H1 (cell line): ENCODE measurements at regions not wholly inside any gene's neighbourhood (a gene's known extent, or its start where the extent isn't known, plus 50 kb on each side); places are given as distances from the start of the nearest gene placed in this dataset.

Experiments used
- CTCF ChIA-PET: fragments of 300-600 bp; sonication (Branson Sonifier 250); formaldehyde crosslinking; loops from one replicate; lab custom pipeline; 2021; ENCODE audit not compliant: partially characterized antibody; lab: Charles Lee
- POLR2A ChIA-PET: fragments of 300-600 bp; sonication (Branson Sonifier 250); formaldehyde crosslinking; loops from one replicate; lab custom pipeline; 2021; ENCODE audit warnings: inconsistent platforms; ENCODE audit not compliant: partially characterized antibody; lab: Charles Lee
- DNase-seq, 2 experiments: peaks; one replicate each; pipeline versions ENCODE4 v3.0.0 to v3.0.0-alpha.2; 2010 to 2022; ENCODE audit warnings: low spot score in 2 of 2, low read depth in 1 of 2, mixed read lengths in 1 of 2
- FAIRE-seq: peaks from 2 replicates; lab custom pipeline; 2011; peaks lifted over from hg19 to GRCh38; lab: Jason Lieb, UNC
- H2AFZ ChIP-seq: 2 replicates; pipeline ENCODE4 v1.8.1; 2012; ENCODE audit warnings: low read length, inconsistent platforms
- H2AK5ac ChIP-seq: 2 replicates; pipeline ENCODE4 v1.6.1; 2013; ENCODE audit warnings: low read depth, low read length
- H2BK120ac ChIP-seq: replicated peaks from 2 replicates; pipeline ENCODE3; 2013; ENCODE audit warnings: low read depth, low read length, inconsistent platforms
- H2BK12ac ChIP-seq: 2 replicates; pipeline ENCODE4 v1.6.1; 2013; ENCODE audit warnings: low read depth, low read length
- H2BK15ac ChIP-seq: 2 replicates; pipeline ENCODE4 v1.6.1; 2013; ENCODE audit warnings: low read length
- H2BK20ac ChIP-seq: 2 replicates; pipeline ENCODE4 v1.6.1; 2013; ENCODE audit warnings: low read length
- H2BK5ac ChIP-seq: 2 replicates; pipeline ENCODE4 v1.6.1; 2013; ENCODE audit warnings: low read depth, low read length
- H3K14ac ChIP-seq: 2 replicates; pipeline ENCODE4 v1.6.1; 2013; ENCODE audit warnings: inconsistent platforms; ENCODE audit not compliant: insufficient read length
- H3K18ac ChIP-seq: 2 replicates; pipeline ENCODE4 v1.6.1; 2013; ENCODE audit warnings: low read length; ENCODE audit errors: extremely low read depth
- H3K23ac ChIP-seq: 2 replicates; pipeline ENCODE4 v1.6.1; 2013; ENCODE audit warnings: inconsistent platforms; ENCODE audit not compliant: insufficient read length
- H3K23me2 ChIP-seq: 2 replicates; pipeline ENCODE4 v1.6.1; 2013; ENCODE audit warnings: low read depth, low read length
- H3K27ac ChIP-seq: 2 replicates; pipeline ENCODE4 v1.6.1; 2011; ENCODE audit warnings: low read depth, low read length, inconsistent platforms
- H3K27me3 ChIP-seq, 4 experiments: replicated peaks in 1 of 4; 1 replicate in 1 of 4; 2 replicates in 3 of 4; pipeline versions ENCODE4 v1.6.1 to v1.8.1; 2011 to 2013; ENCODE audit warnings: low read length in 3 of 4, mild to moderate bottlenecking in 3 of 4, inconsistent platforms in 2 of 4, mixed read lengths in 2 of 4, moderate library complexity in 1 of 4; ENCODE audit not compliant: control insufficient read depth in 3 of 4, insufficient read depth in 3 of 4; ENCODE audit errors: extremely low read depth in 1 of 4
- H3K36me3 ChIP-seq, 4 experiments: 2 replicates each; pipeline versions ENCODE4 v1.6.1 to v1.8.1; 2011 to 2013; ENCODE audit warnings: mild to moderate bottlenecking in 4 of 4, low read length in 3 of 4, moderate library complexity in 2 of 4, control low read depth in 1 of 4, inconsistent platforms in 1 of 4; ENCODE audit not compliant: insufficient read depth in 4 of 4, control insufficient read depth in 2 of 4
- H3K4ac ChIP-seq: replicated peaks from 2 replicates; pipeline ENCODE3; 2013; ENCODE audit warnings: low read length, low read depth, mixed read lengths, inconsistent platforms; ENCODE audit not compliant: insufficient read length
- H3K4me1 ChIP-seq, 4 experiments: replicated peaks in 1 of 4; 1 replicate in 1 of 4; 2 replicates in 3 of 4; pipeline versions ENCODE4 v1.6.1 to v1.8.1; 2011 to 2013; ENCODE audit warnings: low read length in 3 of 4, inconsistent platforms in 2 of 4, mixed read lengths in 1 of 4; ENCODE audit not compliant: insufficient read depth in 4 of 4, control insufficient read depth in 3 of 4
- H3K4me2 ChIP-seq, 2 experiments: 2 replicates each; pipeline versions ENCODE4 v1.6.1 to v1.8.1; 2011 to 2013; ENCODE audit warnings: low read depth in 2 of 2, low read length in 2 of 2, control low read depth in 1 of 2, inconsistent platforms in 1 of 2, mild to moderate bottlenecking in 1 of 2; ENCODE audit not compliant: insufficient read depth in 1 of 2
- H3K4me3 ChIP-seq, 4 experiments: fragments of 200-600, 300-600 bp in 1 of 4; sonication (generic), shearing (Covaris generic), sonication (Bioruptor Twin) in 1 of 4; 2 replicates each; pipeline versions ENCODE4 v1.5.1 to v1.8.1; 2011 to 2016; ENCODE audit warnings: low read length in 4 of 4, low read depth in 3 of 4, control low read depth in 2 of 4, inconsistent platforms in 2 of 4, mild to moderate bottlenecking in 2 of 4, mixed read lengths in 1 of 4, moderate library complexity in 1 of 4; ENCODE audit not compliant: insufficient read depth in 2 of 4; ENCODE audit errors: extremely low read depth in 1 of 4
- H3K56ac ChIP-seq: replicated peaks from 2 replicates; pipeline ENCODE3; 2013; ENCODE audit warnings: low read depth, mild to moderate bottlenecking, mixed read lengths, low read length, inconsistent platforms; ENCODE audit not compliant: insufficient read length
- H3K79me1 ChIP-seq: 2 replicates; pipeline ENCODE4 v1.6.1; 2013; ENCODE audit warnings: low read depth, low read length, control low read depth
- H3K79me2 ChIP-seq, 2 experiments: 2 replicates each; pipeline versions ENCODE4 v1.6.1 to v1.8.1; 2012 to 2013; ENCODE audit warnings: low read length in 2 of 2, mild to moderate bottlenecking in 2 of 2, inconsistent platforms in 1 of 2; ENCODE audit not compliant: insufficient read depth in 2 of 2, control insufficient read depth in 1 of 2
- H3K9ac ChIP-seq, 4 experiments: replicated peaks in 1 of 4; 1 replicate in 1 of 4; 2 replicates in 3 of 4; pipeline versions ENCODE4 v1.6.1 to v1.8.1; 2011 to 2013; ENCODE audit warnings: low read depth in 3 of 4, low read length in 3 of 4, control low read depth in 2 of 4, mild to moderate bottlenecking in 2 of 4, moderate library complexity in 2 of 4, inconsistent platforms in 1 of 4; ENCODE audit errors: extremely low read depth in 1 of 4
- H3K9me3 ChIP-seq, 2 experiments: 2 replicates each; pipeline versions ENCODE4 v1.6.1 to v1.8.1; 2012 to 2013; ENCODE audit warnings: mild to moderate bottlenecking in 2 of 2, moderate library complexity in 2 of 2, control low read depth in 1 of 2, inconsistent platforms in 1 of 2, low read depth in 1 of 2, low read length in 1 of 2, mixed read lengths in 1 of 2; ENCODE audit not compliant: insufficient read depth in 2 of 2
- H4K20me1 ChIP-seq, 2 experiments: replicated peaks in 1 of 2; 2 replicates each; pipeline versions ENCODE3 to v1.8.1; 2011 to 2013; ENCODE audit warnings: inconsistent platforms in 2 of 2, low read length in 2 of 2, mild to moderate bottlenecking in 1 of 2; ENCODE audit not compliant: insufficient read depth in 2 of 2, control insufficient read depth in 1 of 2
- H4K5ac ChIP-seq: 2 replicates; pipeline ENCODE4 v1.6.1; 2013; ENCODE audit warnings: low read length, low read depth, mixed read lengths, inconsistent platforms; ENCODE audit not compliant: insufficient read length
- H4K8ac ChIP-seq: 2 replicates; pipeline ENCODE4 v1.8.0; 2013; ENCODE audit warnings: mild to moderate bottlenecking, moderate library complexity, low read length, inconsistent platforms; ENCODE audit not compliant: insufficient read depth; ENCODE audit errors: extremely low read depth
- H4K91ac ChIP-seq: replicated peaks from 2 replicates; pipeline ENCODE3; 2013; ENCODE audit warnings: low read length, mixed read lengths, inconsistent platforms; ENCODE audit not compliant: insufficient read length
- CREB1 ChIP-seq: IDR thresholded peaks from 2 replicates; pipeline ENCODE4 v1.6.1; 2012; ENCODE audit warnings: inconsistent platforms
- HDAC2 ChIP-seq, 2 experiments: fragments of 300-600 bp in 1 of 2; sonication (generic) in 1 of 2; IDR thresholded peaks; 2 replicates each; pipeline ENCODE4 v1.6.1; 2011 to 2012; ENCODE audit warnings: low read depth in 2 of 2, low read length in 2 of 2, mild to moderate bottlenecking in 2 of 2, moderate library complexity in 2 of 2, borderline replicate concordance in 1 of 2, inconsistent platforms in 1 of 2
- JUN ChIP-seq: IDR thresholded peaks from 2 replicates; pipeline ENCODE4 v1.6.1; 2011; ENCODE audit warnings: low read depth, mild to moderate bottlenecking, improper control_type of control experiment, low read length
- KDM1A ChIP-seq: fragments of 200-600, 300-600 bp; sonication (generic); IDR thresholded peaks from 2 replicates; pipeline ENCODE4 v1.7.1; 2016; ENCODE audit warnings: mild to moderate bottlenecking, low read length, borderline replicate concordance
- POU5F1 ChIP-seq: IDR thresholded peaks from 2 replicates; pipeline ENCODE4 v1.6.1; 2011; ENCODE audit warnings: low read depth, mild to moderate bottlenecking, low read length, moderate library complexity
- SRF ChIP-seq: IDR thresholded peaks from 2 replicates; pipeline ENCODE4 v1.6.1; 2011; ENCODE audit warnings: mild to moderate bottlenecking, low read depth, low read length, moderate library complexity
- TBP ChIP-seq: IDR thresholded peaks from 2 replicates; pipeline ENCODE4 v1.6.1; 2011; ENCODE audit warnings: low read depth, low read length, improper control_type of control experiment
- TCF12 ChIP-seq: IDR thresholded peaks from 2 replicates; pipeline ENCODE4 v1.6.1; 2011; ENCODE audit warnings: low read depth, mild to moderate bottlenecking, low read length
- WGBS, 2 experiments: shearing (Covaris generic) in 1 of 2; methylation state at CpG; one replicate each; pipeline versions ENCODE4 v1.1.6 to v1.1.7; 2013 to 2015; ENCODE audit warnings: low lambda C conversion rate in 2 of 2, mixed read lengths in 2 of 2, inconsistent platforms in 1 of 2, low coverage in 1 of 2, missing lambda C conversion rate in 1 of 2; ENCODE audit not compliant: insufficient replicate concordance in 2 of 2, insufficient coverage in 1 of 2, insufficient read length in 1 of 2; ENCODE audit errors: extremely low coverage in 1 of 2, missing lambda C conversion rate in 1 of 2; 5-methylcytosine and 5-hydroxymethylcytosine counted together
- TF ChIP-seq, protein P1 (sequence below): IDR thresholded peaks from 2 replicates; pipeline ENCODE4 v1.6.1; 2011; ENCODE audit warnings: low read depth, mild to moderate bottlenecking, low read length; ENCODE audit not compliant: insufficient read depth

DNA sequence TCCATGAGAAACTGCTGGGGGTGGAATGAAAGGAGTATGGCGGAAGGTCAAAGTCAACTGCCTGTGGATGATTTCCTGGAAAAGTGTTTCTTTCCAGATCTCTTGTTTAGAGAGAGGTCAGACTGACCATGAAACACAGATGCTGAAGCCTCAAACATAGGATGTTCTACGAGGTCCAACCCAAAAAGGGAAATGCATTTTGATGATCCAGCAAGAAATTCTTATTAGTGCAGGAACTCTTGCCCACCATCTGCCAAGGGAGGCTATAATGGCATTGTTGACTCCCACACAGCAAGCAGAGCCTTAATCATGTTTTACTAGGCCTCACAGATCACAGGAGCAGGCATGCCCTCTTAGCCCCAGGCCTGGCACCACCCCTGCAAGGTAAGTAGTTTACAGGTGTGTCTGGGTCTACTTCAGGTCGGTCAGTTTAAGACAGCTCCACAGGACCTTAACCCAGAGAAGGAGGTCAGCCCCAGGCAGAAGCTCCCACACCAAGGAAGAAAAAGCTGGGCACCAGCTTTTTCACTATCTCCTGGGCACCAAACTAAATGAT, 67.6 kb upstream of the CNKSR3 start:
- no peak overlapping the region for H2BK15ac ChIP-seq
- WGBS, 2 experiments, result 88% methylated on average over 3 of the region's 3 CpGs; no CpG with 5 or more reads in 1 of the 2 experiments
- H3K4me2 ChIP-seq, result no peak overlapping the region
- TF ChIP-seq, protein P1, sequence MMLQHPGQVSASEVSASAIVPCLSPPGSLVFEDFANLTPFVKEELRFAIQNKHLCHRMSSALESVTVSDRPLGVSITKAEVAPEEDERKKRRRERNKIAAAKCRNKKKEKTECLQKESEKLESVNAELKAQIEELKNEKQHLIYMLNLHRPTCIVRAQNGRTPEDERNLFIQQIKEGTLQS, result no peak
- TF ChIP-seq CREB1 (no peak), TCF12 (no peak), POU5F1 (no peak), JUN (no peak), SRF (no peak), TBP (no peak), KDM1A (no peak), HDAC2 (IDR thresholded peaks at IDR 0.05; ENCODE audit: borderline replicate concordance in 1 of 2, low read depth in 2 of 2, low read length in 2 of 2) (no peak)
- TF ChIP-seq, all 59 proteins: peak for 0
- no peaks in the 10 kb centered on the region for H3K36me3 ChIP-seq
- no peak overlapping the region for H4K91ac ChIP-seq
- CTCF ChIA-PET, result no interaction called here
- no peak overlapping the region for H3K4me3 ChIP-seq
- H2BK12ac ChIP-seq, result no peak overlapping the region
- no peak overlapping the region for H3K14ac ChIP-seq
- no peaks in the 10 kb centered on the region for H3K9me3 ChIP-seq
- no peaks in the 10 kb centered on the region for H3K79me1 ChIP-seq
- H3K56ac ChIP-seq, result no peak overlapping the region
- H4K5ac ChIP-seq, result no peak overlapping the region
- H3K23ac ChIP-seq, result no peak overlapping the region
- no peak overlapping the region for H3K9ac ChIP-seq
- no peaks in the 10 kb centered on the region for H3K27me3 ChIP-seq
- H3K18ac ChIP-seq, result no peak overlapping the region
- H2BK20ac ChIP-seq, result no peak overlapping the region
- H3K4ac ChIP-seq, result no peak overlapping the region
- H4K8ac ChIP-seq, result no peak overlapping the region
- DNase-seq (no peak), FAIRE-seq (no peak)
- no peak overlapping the region for H2BK120ac ChIP-seq
- POLR2A ChIA-PET, result no interaction called here
- H4K20me1 ChIP-seq, result no peaks in the 10 kb centered on the region
- H2AFZ ChIP-seq, result no peak overlapping the region; the same call in 1 of the 2 replicates
- no peaks in the 10 kb centered on the region for H3K23me2 ChIP-seq
- H3K4me1 ChIP-seq, result no peaks in the 10 kb centered on the region
- H3K79me2 ChIP-seq, result no peaks in the 10 kb centered on the region
- H3K27ac ChIP-seq, result no peak overlapping the region
- H2AK5ac ChIP-seq, result no peak overlapping the region
- H2BK5ac ChIP-seq, result no peak overlapping the region
